ENCODE measurements at regions not wholly inside any gene's neighbourhood (a gene's known extent, or its start where the extent isn't known, plus 50 kb on each side); places are given as distances from the start of the nearest gene placed in this dataset.
A peak's percentile ranks its signal among the peaks of the same experiment; 100 is the strongest.

DNA sequence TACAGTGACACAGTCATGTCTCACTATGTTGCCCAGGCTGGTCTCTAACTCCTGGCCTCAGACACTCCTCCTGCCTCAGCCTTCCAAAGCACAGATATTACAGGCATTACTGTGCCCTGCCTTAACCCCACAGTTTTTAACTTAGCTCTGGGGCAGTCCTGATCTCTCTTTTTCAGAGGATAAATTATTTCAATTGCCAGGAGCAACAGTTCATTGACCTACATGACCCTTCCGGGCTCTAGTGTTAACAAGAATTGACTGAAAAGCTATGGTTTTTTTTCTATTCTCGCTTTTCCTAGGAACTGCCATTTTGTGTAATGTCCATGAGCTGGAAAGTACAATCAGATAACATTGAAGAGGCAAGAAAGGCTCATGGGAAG lies 92.8 kb downstream of the HNRNPLL start:
- DNase-seq, result no peak

- no peak for DNase-seq
These were observed 93.3 kb downstream of the HNRNPLL start for GRCh38 chr2:38509314-38509946.

DNA sequence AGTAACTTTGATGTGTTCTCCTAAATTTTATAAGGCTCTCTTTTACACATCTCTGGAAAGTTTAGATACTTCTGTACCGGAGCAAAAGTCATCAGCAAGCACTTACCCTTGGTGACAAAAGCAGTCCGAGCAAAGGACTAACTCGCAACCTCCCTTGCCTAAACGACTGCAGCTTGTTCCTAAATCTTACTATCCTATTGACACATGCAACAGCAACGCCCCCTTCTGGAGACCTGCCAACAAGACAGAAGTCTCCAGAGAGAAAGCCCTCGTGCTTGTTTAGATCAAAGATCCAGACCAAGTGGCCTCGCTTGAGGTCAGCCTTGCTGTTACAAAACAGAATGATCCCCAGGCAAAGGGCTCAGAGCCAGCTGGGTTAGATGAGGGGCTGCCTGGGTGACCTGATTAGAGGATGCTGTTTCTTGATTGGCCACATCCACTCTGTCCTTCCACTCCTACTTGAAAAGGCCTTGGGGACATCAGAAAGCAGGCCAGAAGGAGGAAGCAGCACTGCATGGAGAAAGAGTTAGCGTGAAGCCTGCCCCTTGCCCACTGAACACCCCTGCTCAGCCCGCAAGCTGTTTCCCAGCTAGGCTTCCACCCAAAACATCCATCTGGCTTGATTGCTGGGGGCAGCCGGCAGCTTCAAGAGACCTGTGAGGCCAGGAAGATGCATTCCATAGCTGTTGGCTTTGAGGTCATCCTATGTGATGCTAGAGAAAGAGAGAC lies 94.3 kb downstream of the HNRNPLL start:
- DNase-seq, result peak; percentile 74 to 81

DNA sequence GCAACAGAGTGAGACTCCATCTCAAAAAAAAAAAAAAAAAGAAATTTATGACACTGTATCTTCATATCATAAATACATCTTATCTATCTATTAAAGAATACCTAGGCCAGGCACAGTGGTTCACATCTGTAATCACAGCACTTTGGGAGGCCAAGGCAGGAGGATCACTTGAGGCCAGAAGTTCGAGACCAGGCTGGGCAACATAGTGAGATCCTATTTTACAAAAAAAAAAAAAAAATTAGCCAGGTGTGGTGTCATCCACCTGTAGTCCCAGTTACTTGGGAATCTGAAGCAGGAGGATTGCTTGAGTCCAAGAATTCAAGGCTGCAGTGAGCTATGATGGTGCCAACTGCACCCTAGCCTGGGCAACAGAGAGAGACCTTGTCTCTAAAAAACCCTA lies 95.0 kb downstream of the HNRNPLL start:
- no peak for DNase-seq

DNA sequence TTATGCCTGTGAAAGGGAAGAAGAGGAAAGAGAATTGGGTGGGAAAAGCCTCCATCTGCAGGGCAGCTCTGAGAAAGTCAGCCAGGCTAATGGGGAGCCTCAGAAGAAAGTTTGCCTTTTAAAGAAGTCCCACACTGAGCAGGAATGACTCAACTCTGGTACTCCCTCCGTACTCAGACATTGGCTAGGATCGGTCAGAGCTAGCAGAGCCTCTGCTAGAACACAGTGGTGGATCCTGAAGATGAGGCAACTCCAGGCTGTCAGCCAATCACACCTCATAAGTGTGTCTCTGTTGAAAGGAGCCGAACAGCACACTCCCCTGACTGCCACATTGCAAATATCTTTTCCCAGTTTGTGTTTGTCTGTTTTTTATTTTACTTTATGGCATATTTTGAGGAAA lies 96.9 kb downstream of the HNRNPLL start:
- no peak for DNase-seq

DNA sequence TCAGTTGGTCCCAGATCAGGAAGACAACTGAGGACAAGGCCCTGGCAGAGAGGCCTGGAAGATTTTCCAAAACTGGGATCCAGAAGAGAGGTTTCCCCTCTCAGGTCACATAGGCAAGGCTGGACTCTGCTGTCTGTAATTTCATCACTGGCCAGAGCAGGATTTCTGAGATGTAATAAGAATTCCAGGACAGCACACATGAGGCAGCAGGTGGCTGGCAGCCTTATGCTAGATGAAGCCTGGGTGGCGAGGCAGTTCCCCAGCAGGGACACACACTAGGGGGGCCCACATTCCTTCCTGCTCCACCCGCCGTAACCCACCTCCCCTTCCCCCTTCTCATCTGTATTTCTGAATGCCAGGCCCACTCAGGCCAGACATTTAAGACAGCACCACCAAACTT lies 98.6 kb downstream of the HNRNPLL start:
- DNase-seq, result no peak

- DNase-seq, result no peak
These were observed 100.6 kb downstream of the HNRNPLL start for GRCh38 chr2:38502107-38502506.

- DNase-seq, result no peak
These were observed 102.5 kb downstream of the HNRNPLL start for GRCh38 chr2:38500283-38500634.

DNA sequence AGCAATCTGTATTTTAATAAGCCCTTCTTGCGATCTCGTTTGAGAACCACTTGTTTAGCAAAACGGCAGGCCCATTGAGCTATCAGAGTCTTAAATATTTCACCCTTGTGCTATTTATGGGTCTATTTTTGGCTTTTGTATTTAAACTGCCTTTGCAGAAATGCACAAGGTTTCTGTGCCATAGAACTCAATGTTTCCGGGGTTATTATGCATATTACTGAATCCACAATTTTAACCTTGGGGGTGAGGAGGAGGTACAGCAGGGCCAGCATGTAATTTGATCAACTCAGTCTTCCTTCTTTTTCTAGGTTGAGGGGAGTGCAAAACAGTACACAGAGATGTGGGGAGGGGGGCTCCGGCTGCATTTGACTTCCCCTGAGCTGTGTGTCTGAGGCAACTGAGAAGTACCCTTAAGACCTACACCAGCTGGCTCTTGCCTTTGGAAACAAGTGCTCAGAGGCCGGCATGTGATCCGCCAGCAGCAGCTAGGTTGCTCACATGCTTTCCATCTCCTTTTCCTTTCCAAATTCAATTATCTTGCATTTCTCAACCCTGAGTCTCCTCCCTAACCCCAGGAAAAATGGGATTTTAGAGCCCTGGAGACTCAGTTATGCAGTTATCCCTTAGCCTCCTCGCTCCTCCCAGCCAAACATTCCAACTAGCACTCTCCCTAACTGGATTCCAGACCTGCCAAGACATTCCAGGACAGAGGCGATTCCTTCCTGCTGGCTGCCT lies 103.0 kb downstream of the HNRNPLL start:
- no peak for DNase-seq

- no peak for DNase-seq
These were observed 104.7 kb downstream of the HNRNPLL start for GRCh38 chr2:38498045-38498481.

GRCh38 chr2:38497670-38498037 lies 105.1 kb downstream of the HNRNPLL start:
- DNase-seq, result no peak

DNA sequence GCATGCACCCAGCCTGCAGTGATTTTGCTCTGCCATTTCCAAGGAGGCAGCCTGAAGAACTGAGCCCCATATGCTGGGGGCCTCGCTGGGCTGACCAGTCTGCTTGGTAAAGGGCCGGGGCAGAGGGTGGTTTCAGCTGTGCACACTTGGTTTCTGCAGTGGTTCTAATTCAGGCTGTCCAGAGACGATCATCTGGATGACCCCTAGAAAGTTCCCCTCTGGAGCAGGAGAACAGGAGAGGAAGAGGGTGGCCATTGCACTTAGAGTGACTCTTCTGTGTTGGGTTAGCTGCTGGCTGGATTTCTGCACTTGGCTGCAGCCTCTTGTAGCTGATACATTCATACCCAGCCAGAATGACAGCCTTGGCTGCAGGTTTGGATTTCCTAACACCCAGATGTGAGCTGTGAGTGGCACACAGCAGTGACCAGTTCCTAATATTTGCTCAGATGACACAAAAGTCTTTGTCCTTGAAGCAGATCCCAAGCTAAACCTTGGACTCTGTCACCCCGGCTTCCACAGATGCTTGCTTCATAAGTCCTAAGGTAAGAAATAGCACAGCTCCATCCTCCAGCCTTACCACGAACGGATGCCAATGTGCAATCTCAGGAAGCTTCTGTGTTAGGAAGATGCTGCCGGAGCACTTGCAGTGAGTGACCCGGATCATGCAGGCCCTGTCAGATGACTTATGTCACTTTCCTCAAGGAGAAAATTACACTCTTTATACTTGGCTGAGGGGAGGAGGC lies 105.6 kb downstream of the HNRNPLL start:
- no peak for DNase-seq

DNA sequence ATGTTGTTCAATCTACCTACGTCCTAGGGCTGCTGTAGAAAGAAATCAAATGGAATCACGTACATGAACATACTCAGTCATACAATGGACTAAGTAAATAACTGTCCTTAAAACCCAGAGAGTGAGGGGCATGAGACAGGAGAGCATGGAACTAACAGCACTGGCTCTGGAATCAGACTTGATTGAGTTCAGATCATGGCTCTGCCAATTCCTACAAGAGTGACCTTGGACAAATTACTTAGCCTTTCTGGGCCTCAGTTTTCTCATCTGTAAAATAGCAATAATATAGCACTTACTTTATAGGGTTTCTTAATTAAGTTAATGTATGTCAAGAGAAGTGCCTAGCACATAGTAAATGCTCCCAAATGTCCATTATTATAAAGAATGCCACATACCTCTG lies 106.8 kb downstream of the HNRNPLL start:
- no peak for DNase-seq

GRCh38 chr2:38494394-38494793 lies 108.3 kb downstream of the HNRNPLL start:
- DNase-seq, result no peak

DNA sequence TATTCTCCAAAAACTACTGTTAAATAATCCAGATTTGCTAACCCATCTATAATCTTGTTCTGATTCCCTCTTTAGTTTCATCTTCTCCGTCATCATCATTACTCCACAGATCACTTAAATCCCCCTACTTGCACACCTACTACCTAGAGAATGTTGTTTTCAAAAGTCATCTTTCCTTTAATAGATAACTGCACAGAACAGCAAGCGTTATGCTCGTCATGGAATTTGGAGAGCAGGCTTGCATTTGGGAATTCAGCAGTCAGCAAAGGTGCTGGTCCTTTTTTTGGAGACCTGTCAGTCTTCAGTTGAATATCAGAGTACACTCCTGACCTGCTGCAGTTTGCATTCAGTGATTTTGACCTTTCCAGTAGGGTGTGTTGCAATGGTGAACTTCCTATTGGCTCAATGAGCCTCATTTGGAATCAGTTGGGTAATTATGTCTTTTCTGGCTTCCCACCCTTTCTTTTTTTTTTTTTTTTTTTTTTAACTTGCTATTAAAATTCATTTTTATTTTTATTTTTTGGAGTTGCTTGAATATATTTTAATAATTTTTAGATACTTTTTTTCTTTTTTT lies 110.6 kb downstream of the HNRNPLL start:
- no peak for DNase-seq

- DNase-seq, result no peak
These were observed 111.3 kb downstream of the HNRNPLL start for GRCh38 chr2:38491436-38491835.

GRCh38 chr2:38489846-38490245 lies 112.8 kb upstream of the ATL2 start:
- no peak for DNase-seq

GRCh38 chr2:38487852-38488251 lies 110.8 kb upstream of the ATL2 start:
- no peak for DNase-seq

DNA sequence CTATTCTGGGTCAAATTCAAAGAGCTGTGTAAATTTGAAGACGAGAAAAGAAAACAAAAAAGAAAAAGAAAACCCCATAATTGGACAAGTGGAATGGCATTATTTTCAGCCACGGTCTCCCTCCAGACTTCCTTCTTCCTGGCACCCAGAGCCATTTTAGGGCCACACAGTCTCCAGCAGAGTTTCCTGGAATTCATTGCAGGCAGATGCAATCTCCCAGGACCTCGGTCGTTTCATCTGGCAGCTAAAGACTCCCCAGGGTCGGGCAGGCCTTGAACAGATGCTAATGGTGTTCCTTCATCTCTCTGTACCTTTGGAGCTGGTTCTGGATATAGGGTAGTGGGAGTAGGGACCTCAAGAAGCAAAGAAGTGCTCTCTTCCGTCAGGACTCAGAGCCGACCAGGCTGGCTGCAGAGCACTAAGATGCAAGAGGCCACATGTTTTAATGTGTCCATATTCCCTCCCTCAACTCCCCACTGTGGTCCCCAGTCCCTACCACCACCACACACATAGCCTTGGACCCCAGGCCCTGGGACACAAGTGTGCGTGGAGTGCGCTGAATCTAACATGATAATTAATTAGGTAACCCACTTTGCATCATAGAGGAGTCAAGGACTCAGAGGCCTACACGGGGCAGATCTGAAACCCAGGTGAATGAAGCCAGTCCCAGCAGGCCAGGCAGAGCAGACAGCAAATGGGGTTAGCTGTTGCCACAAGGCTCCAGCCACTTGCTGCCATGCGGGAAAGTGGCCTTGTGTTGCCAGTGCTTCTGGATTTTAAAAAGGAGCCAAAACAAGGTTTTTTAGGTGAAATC lies 109.3 kb upstream of the ATL2 start:
- DNase-seq, result no peak

DNA sequence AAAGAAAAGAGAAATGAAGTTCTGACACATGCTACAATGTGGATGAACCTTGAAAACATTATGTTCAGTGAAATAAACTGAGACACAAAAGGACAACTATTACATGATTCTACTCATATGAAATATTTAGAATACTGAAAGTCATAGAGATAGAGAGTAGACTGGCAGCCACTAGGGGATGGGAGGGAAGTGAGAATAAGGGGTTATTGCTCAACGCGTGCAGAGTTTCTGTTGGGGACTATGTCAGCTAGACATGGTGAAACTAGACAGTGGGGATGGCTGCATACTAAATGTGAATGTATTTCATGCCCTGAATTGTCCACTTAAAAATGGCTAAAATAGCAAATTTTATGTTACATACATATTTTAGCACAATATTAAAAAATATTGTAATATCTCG lies 108.7 kb upstream of the ATL2 start:
- DNase-seq, result no peak

- no peak for DNase-seq
These were observed 107.9 kb upstream of the ATL2 start for GRCh38 chr2:38484957-38485356.

- DNase-seq, result no peak
These were observed 106.9 kb upstream of the ATL2 start for GRCh38 chr2:38483776-38484501.

Data from SHP77 (cell line).